Osteoblast (primary cell): ENCODE measurements at regions not wholly inside any gene's neighbourhood (a gene's known extent, or its start where the extent isn't known, plus 50 kb on each side); places are given as distances from the start of the nearest gene placed in this dataset.

Experiments
- DNase-seq: peaks from one replicate; pipeline ENCODE4 v3.0.0; 2011; ENCODE audit warnings: low spot score, mixed read lengths; ENCODE audit not compliant: insufficient read length; ENCODE audit errors: missing footprints
- H2AFZ ChIP-seq: 2 replicates; pipeline ENCODE4 v1.6.0; 2011; ENCODE audit warnings: mild to moderate bottlenecking, low read length
- H3K27ac ChIP-seq: 2 replicates; pipeline ENCODE4 v1.5.1; 2011; ENCODE audit warnings: mild to moderate bottlenecking, low read depth, low read length, moderate library complexity
- H3K27me3 ChIP-seq: 2 replicates; pipeline ENCODE4 v1.6.0; 2012; ENCODE audit warnings: mild to moderate bottlenecking, control low read depth, inconsistent platforms, low read length, moderate library complexity; ENCODE audit not compliant: insufficient read depth
- H3K36me3 ChIP-seq: 2 replicates; pipeline ENCODE4 v1.5.1; 2011; ENCODE audit warnings: mild to moderate bottlenecking, low read length, control low read depth, moderate library complexity; ENCODE audit not compliant: insufficient read depth
- H3K4me1 ChIP-seq: 2 replicates; pipeline ENCODE4 v1.5.1; 2011; ENCODE audit warnings: mild to moderate bottlenecking, low read length, control low read depth, moderate library complexity; ENCODE audit not compliant: insufficient read depth
- H3K4me2 ChIP-seq: 2 replicates; pipeline ENCODE4 v1.6.0; 2011; ENCODE audit warnings: mild to moderate bottlenecking, low read length; ENCODE audit not compliant: insufficient read depth
- H3K4me3 ChIP-seq: fragments of 200-600 bp; sonication (generic); 3 replicates; pipeline ENCODE4 v1.5.1; 2012; ENCODE audit warnings: mild to moderate bottlenecking, low read length, inconsistent platforms; ENCODE audit not compliant: insufficient read depth
- H3K79me2 ChIP-seq: 2 replicates; pipeline ENCODE4 v1.6.0; 2012; ENCODE audit warnings: mild to moderate bottlenecking, low read length, control low read depth, inconsistent platforms; ENCODE audit not compliant: insufficient read depth
- H3K9me3 ChIP-seq: 2 replicates; pipeline ENCODE4 v1.5.1; 2011; ENCODE audit warnings: low read depth, low read length, control low read depth
- H4K20me1 ChIP-seq: 2 replicates; pipeline ENCODE4 v1.6.0; 2012; ENCODE audit warnings: mild to moderate bottlenecking, low read length, control low read depth; ENCODE audit not compliant: insufficient read depth
- TF ChIP-seq, protein P1 (sequence below): IDR thresholded peaks from 2 replicates; pipeline ENCODE4 v1.5.1; 2011; ENCODE audit warnings: mild to moderate bottlenecking, low read depth, low read length, moderate library complexity; ENCODE audit errors: extremely low read depth

DNA sequence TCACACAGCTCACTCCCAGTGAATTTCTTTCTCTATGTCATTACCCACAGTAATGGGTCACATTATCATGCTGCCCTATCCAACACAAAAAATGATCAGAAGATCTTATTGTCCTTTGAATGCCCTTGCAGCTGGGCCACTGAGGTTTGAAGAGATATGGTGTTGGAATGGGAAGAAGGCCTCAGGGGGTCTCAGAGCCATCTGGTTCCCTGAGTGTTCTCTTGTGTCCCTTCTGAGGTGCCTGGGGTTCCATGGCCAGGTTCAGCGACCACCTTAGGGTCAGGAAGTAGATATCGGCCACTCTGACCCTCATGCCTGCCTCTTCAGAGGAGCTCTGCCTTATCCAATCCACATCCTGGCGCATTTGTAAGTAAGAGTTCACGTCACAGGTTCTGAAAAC is 232.3 kb downstream of the TJP1 start:
- TF ChIP-seq, protein P1, sequence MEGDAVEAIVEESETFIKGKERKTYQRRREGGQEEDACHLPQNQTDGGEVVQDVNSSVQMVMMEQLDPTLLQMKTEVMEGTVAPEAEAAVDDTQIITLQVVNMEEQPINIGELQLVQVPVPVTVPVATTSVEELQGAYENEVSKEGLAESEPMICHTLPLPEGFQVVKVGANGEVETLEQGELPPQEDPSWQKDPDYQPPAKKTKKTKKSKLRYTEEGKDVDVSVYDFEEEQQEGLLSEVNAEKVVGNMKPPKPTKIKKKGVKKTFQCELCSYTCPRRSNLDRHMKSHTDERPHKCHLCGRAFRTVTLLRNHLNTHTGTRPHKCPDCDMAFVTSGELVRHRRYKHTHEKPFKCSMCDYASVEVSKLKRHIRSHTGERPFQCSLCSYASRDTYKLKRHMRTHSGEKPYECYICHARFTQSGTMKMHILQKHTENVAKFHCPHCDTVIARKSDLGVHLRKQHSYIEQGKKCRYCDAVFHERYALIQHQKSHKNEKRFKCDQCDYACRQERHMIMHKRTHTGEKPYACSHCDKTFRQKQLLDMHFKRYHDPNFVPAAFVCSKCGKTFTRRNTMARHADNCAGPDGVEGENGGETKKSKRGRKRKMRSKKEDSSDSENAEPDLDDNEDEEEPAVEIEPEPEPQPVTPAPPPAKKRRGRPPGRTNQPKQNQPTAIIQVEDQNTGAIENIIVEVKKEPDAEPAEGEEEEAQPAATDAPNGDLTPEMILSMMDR = no peak
- DNase-seq = no peak
- H3K4me1 ChIP-seq = no peaks in the 10 kb centered on the region

GRCh38 chr15:29589416-29589815 is 232.9 kb downstream of the TJP1 start:
- Histone ChIP-seq H3K9me3 (no peaks in the 10 kb centered on the region), H3K27me3 (peaks cover 3% of the 10 kb centered on the region), H2AFZ (no peak overlapping the region), H3K36me3 (no peaks in the 10 kb centered on the region), H3K4me3 (no peak overlapping the region), H3K27ac (no peak overlapping the region), H4K20me1 (no peaks in the 10 kb centered on the region), H3K79me2 (no peaks in the 10 kb centered on the region), H3K4me2 (no peak overlapping the region), H3K4me1 (no peaks in the 10 kb centered on the region)
- TF ChIP-seq, protein P1 = no peak
- no peak for DNase-seq

More for the DNA sequence above, 232.3 kb downstream of the TJP1 start:
- H3K36me3 ChIP-seq = no peaks in the 10 kb centered on the region
- H3K27ac ChIP-seq = no peak overlapping the region
- no peak overlapping the region for H3K4me3 ChIP-seq
- H2AFZ ChIP-seq = no peak overlapping the region
- peaks cover 3% of the 10 kb centered on the region for H3K27me3 ChIP-seq
- no peak overlapping the region for H3K4me2 ChIP-seq
- H3K79me2 ChIP-seq = no peaks in the 10 kb centered on the region
- H4K20me1 ChIP-seq = no peaks in the 10 kb centered on the region
- no peaks in the 10 kb centered on the region for H3K9me3 ChIP-seq

- Histone ChIP-seq H3K4me1 (no peaks in the 10 kb centered on the region), H4K20me1 (no peaks in the 10 kb centered on the region), H3K4me3 (no peak overlapping the region), H3K27me3 (peaks cover 49% of the 10 kb centered on the region), H3K27ac (no peak overlapping the region), H3K36me3 (no peaks in the 10 kb centered on the region), H3K9me3 (no peaks in the 10 kb centered on the region), H2AFZ (no peak overlapping the region), H3K4me2 (no peak overlapping the region), H3K79me2 (no peaks in the 10 kb centered on the region)
- TF ChIP-seq, protein P1 = no peak
- DNase-seq = no peak
Observed at GRCh38 chr15:29573197-29573838, 248.9 kb downstream of the TJP1 start.

GRCh38 chr15:29571792-29572431 is 250.4 kb downstream of the TJP1 start:
- no peaks in the 10 kb centered on the region for H4K20me1 ChIP-seq
- no peak overlapping the region for H3K27ac ChIP-seq
- TF ChIP-seq, protein P1 = no peak
- no peaks in the 10 kb centered on the region for H3K36me3 ChIP-seq
- no peak overlapping the region for H3K4me3 ChIP-seq
- H3K4me2 ChIP-seq = no peak overlapping the region
- H3K9me3 ChIP-seq = no peaks in the 10 kb centered on the region
- H3K27me3 ChIP-seq = peaks cover 61% of the 10 kb centered on the region
- H3K4me1 ChIP-seq = no peaks in the 10 kb centered on the region
- DNase-seq = peak; percentile 76
- no peak overlapping the region for H2AFZ ChIP-seq
- H3K79me2 ChIP-seq = no peaks in the 10 kb centered on the region
